ENCODE measurements at regions not wholly inside any gene's neighbourhood (a gene's known extent, or its start where the extent isn't known, plus 50 kb on each side); places are given as distances from the start of the nearest gene placed in this dataset.
A peak's percentile ranks its signal among the peaks of the same experiment; 100 is the strongest.

GRCh38 chr3:23644099-23644498 is 161.7 kb upstream of the UBE2E1 start:
- peaks cover 2% of the 10 kb centered on the region for H3K36me3 Mint-ChIP-seq
- no peak overlapping the region for H3K4me3 Mint-ChIP-seq
- no peak overlapping the region for H3K27ac Mint-ChIP-seq
- H3K4me1 Mint-ChIP-seq = peaks cover 0 to 1% (median under 1%) of the 10 kb centered on the region in 3 donors
- H3K27me3 Mint-ChIP-seq = no peaks in the 10 kb centered on the region
- no peaks in the 10 kb centered on the region for H3K9me3 Mint-ChIP-seq

DNA sequence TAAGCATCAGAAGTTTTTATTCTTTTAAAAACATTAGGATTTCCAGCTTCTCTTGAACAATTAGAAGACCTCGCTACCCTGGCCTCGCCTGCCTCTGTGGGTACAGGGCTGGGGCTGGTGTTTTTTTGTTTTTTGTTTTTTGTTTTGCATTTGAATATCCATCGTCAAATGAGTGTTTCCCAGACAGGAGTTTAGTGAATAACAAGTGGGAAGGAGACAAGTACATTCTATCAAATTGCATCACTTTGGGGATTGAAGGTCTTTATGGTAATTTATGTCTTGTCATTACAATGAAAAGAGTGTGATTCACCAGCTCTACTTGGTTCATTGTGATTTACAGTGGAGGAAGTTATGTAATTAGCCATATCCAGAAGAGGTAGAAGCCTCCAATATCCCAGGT is 161.1 kb upstream of the UBE2E1 start:
- Mint-ChIP-seq H3K9me3 (no peaks in the 10 kb centered on the region), H3K4me3 (no peak overlapping the region), H3K27me3 (no peaks in the 10 kb centered on the region), H3K27ac (no peak overlapping the region), H3K4me1 (peaks cover 0 to 3% (median 1%) of the 10 kb centered on the region in 3 donors), H3K36me3 (peaks cover 2% of the 10 kb centered on the region)

DNA sequence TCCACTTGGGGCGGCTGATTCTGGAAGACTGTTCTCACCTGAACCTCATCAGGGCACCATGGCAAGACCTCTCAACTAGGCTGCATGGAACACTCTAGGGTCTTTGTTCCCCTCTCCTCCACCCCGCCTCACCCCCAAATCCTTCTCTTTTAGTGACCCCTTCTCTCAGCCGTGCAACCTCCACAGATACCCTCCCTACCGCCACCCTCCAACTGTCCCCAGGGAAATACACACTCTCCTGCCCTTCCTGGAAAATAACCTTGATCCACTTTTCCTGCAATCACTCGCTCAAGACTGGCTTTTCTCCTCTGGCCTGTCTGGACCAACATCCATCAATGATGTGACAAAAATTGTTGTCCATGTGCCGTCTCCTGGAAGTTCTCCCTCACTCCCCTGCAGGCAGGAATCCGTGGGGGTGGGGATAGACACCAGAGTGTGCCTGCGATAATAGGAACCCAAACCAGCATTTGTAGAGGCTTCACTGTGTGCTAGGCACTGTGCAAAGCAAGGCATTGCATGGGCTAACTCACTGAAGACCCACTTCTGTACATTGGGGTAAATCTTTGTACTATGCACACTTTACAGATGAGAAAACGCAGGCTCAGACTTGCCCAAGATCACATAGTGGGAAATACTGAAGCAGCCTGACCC is 160.1 kb upstream of the UBE2E1 start:
- Mint-ChIP-seq H3K9me3 (no peaks in the 10 kb centered on the region), H3K4me1 (peaks cover 0 to 10% (median 6%) of the 10 kb centered on the region in 3 donors), H3K4me3 (no peak overlapping the region), H3K27me3 (no peaks in the 10 kb centered on the region), H3K27ac (no peak overlapping the region), H3K36me3 (peaks cover 7% of the 10 kb centered on the region)

DNA sequence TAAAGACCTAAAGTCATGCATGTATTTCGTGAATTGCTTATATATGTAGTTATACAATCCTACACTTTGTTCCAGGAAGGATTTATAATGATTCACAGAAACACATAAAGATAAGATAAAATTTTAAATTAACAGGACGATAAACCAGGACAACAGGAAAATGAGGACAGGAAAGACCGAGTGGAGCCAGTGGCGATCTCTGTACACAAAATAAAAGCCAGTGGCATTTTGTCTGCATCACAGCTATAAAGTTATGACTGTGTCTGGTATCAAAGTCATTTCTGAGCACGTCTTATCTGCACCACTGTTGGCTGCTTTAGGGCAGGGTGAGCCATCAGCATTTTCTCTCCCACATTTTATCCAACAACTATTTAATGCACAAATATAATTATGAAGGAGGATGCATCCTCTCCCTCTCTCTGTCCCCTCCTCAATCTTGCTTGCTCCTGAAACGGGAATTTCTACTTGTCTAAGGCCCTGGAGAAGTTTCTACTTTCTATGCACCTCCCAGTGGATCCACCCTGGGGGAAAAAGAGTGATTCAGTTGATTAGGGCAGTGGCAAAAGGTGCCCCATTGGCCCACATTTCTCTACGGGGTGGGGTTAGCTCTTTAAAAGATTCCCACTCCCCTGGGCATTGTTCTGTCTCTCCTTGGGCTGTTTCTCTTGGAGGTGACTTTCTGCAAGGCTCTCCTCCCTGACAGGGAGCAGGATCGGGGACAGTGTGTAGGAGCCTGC is 159.4 kb upstream of the UBE2E1 start:
- Mint-ChIP-seq H3K27ac (no peak overlapping the region), H3K4me3 (no peak overlapping the region), H3K36me3 (peaks cover 7% of the 10 kb centered on the region), H3K4me1 (peaks cover 0 to 13% (median 6%) of the 10 kb centered on the region in 3 donors), H3K27me3 (no peaks in the 10 kb centered on the region), H3K9me3 (no peaks in the 10 kb centered on the region)

- H3K36me3 Mint-ChIP-seq = peaks cover 8% of the 10 kb centered on the region
- H3K27me3 Mint-ChIP-seq = no peaks in the 10 kb centered on the region
- H3K4me3 Mint-ChIP-seq = no peak overlapping the region
- no peaks in the 10 kb centered on the region for H3K9me3 Mint-ChIP-seq
- peaks cover under 1 to 18% (median 10%) of the 10 kb centered on the region in 3 donors for H3K4me1 Mint-ChIP-seq
- H3K27ac Mint-ChIP-seq = no peak overlapping the region
Measured at GRCh38 chr3:23647706-23648258, 158.0 kb upstream of the UBE2E1 start.

DNA sequence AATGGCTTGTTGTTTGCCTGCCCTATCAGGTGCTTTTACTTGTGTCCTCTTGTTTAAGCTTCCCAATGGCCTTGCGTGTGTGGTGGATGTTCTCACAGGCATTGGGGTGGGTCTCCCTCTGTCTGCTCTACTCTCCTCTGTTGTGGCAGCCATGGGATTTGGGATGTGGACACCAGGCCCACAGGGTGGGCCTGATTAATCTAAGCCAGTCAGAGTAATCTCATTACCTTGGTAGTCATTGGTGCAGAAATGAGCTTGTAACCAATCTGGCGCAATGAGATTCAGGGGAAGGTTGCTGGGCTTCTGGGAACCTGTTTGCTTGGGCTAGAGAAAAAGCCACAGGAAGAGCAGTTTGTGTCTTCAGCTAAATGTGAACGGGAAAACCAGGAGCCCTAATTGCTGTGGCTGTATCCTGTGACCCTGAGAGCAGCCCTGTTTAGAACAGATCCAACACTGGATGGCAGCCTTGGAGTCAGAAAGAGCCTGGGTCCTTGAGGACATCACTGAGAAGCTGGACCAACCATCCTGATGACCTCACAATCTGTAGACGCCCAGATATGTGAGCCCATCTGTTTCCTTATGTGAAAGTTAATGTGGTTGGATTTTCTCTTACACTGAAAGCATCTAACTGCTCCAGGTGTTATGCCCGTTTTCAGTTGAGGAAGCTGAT is 157.3 kb upstream of the UBE2E1 start:
- no peak overlapping the region for H3K4me3 Mint-ChIP-seq
- peaks cover 8% of the 10 kb centered on the region for H3K36me3 Mint-ChIP-seq
- no peaks in the 10 kb centered on the region for H3K27me3 Mint-ChIP-seq
- H3K4me1 Mint-ChIP-seq = peaks cover 7 to 22% (median 12%) of the 10 kb centered on the region in 3 donors
- no peaks in the 10 kb centered on the region for H3K9me3 Mint-ChIP-seq
- no peak overlapping the region for H3K27ac Mint-ChIP-seq

DNA sequence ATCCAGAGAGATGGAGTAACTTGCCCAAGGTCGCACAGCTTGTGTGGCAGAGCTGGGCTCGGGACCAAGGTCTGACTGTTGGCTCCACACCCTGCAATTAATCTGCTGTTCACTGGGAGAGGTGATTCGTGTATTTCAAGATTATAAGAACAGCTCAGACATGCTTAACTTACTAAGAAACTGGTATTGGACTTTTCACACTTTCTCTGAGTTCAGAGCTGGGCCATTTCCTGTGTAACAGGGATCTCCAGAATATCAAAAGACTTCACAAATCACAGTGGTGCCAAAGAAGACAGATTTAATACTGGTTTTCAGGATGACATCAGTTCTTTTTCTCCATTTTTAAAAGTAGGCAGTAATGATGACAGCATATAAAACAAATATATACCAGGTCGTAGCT is 156.8 kb upstream of the UBE2E1 start:
- H3K9me3 Mint-ChIP-seq = no peaks in the 10 kb centered on the region
- H3K4me1 Mint-ChIP-seq = peaks cover 12 to 27% (median 18%) of the 10 kb centered on the region in 3 donors
- peaks cover 8% of the 10 kb centered on the region for H3K36me3 Mint-ChIP-seq
- H3K27me3 Mint-ChIP-seq = no peaks in the 10 kb centered on the region
- no peak overlapping the region for H3K4me3 Mint-ChIP-seq
- H3K27ac Mint-ChIP-seq = no peak overlapping the region

DNA sequence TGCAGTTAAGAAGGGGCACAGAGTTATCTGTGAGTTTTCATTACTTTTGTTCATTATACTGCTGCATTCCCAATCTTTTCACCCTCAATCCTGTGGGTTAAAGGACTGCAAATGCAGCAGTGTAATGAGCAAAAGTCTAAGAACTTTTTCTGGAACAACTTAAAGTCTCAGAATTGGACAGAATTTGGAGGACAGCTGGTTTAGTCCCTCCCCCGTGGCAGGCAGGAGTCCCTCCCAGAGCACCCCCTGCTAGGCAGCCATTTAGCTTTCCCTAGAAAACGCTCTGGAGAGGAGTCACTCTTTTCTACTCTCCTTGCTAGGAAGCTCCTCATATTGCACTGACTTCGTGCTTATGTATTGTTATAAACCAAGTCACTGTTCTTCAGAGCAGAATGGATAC is 156.3 kb upstream of the UBE2E1 start:
- Mint-ChIP-seq H3K27me3 (no peaks in the 10 kb centered on the region), H3K4me3 (no peak overlapping the region), H3K4me1 (peaks cover 17 to 32% (median 22%) of the 10 kb centered on the region in 3 donors), H3K27ac (no peak overlapping the region), H3K36me3 (peaks cover 8% of the 10 kb centered on the region), H3K9me3 (no peaks in the 10 kb centered on the region)

GRCh38 chr3:23650371-23651140 is 155.2 kb upstream of the UBE2E1 start:
- H3K4me3 Mint-ChIP-seq = peak overlapping the region in 1 of 4 donors; percentile 84
- peaks cover 0 to 2% (median under 1%) of the 10 kb centered on the region in 3 donors for H3K9me3 Mint-ChIP-seq

DNA sequence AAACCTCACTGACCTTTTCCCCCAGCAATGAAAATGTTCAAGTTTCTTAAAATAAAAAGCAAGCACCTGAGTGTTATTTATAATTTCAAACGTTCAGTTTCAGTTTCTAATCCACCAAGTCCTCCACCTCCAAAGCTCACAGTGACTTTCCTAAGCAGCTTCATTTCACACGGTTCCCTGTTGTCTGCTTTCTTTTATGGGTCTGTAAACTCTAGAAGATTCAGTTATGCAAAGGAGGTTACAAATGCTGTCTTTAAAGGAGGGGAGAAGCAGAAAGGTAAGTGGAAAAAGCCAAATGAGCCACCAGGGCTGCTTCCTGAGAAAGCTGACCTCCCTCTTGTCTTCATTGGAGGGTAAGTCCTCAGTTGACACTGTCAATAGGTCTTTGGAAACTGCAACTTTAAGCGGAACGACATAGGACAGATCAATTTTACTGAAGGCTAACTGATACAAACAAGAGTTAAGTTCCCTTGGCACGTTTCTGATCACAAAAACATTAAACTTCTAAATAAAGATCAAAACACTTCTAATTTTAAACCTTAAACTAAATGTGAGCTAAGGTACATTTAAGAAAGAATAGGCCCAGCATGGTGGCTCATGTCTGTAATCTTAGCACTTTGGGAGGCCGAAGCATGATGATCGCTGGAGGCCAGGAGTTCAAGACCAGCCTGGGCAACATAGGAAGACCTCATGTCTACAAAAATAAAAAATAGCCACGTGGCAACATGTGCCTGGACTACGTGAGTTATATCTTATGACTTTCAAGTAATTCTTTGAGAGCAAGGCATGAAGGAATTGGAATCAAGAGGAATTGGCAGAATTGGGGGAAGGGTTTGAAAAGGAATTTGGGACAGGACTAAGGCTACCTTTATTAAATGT is 151.9 kb upstream of the UBE2E1 start:
- Mint-ChIP-seq H3K4me1 (peaks cover 30 to 52% (median 42%) of the 10 kb centered on the region in 3 donors), H3K36me3 (peaks cover 6% of the 10 kb centered on the region), H3K4me3 (peak overlapping the region; percentile 35 to 78 (median 56)), H3K9me3 (peaks cover 2 to 3% (median 3%) of the 10 kb centered on the region in 3 donors), H3K27ac (peak overlapping the region; percentile 47 to 88 (median 79)), H3K27me3 (no peaks in the 10 kb centered on the region)

More at GRCh38 chr3:23650371-23651140, 155.2 kb upstream of the UBE2E1 start:
- no peak overlapping the region for H3K27ac Mint-ChIP-seq
- peaks cover 8% of the 10 kb centered on the region for H3K36me3 Mint-ChIP-seq
- H3K4me1 Mint-ChIP-seq = peaks cover 23 to 39% (median 28%) of the 10 kb centered on the region in 3 donors
- no peaks in the 10 kb centered on the region for H3K27me3 Mint-ChIP-seq

DNA sequence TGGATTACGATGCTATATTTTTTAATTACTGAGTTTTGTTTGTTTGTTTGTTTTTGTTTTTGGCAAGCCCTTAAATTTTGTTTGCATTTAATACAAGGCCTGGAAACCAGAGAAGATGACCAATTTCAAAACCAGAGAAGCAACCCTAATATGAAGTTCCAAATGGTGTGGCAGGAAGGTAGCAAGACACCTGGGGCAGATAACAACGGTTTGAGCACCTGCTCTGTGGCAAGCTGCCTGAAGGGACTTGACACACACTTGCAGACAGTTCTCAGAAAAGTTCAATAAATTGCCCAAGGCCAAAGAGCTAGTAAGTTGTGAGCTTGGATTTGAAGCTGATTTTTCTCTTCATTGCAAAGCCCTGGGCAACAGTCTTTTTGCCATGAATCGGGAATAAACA is 151.2 kb upstream of the UBE2E1 start:
- Mint-ChIP-seq H3K4me1 (peaks cover 36 to 54% (median 48%) of the 10 kb centered on the region in 3 donors), H3K27ac (no peak overlapping the region), H3K9me3 (peaks cover 2 to 3% (median 3%) of the 10 kb centered on the region in 3 donors), H3K27me3 (no peaks in the 10 kb centered on the region), H3K4me3 (peak overlapping the region in 2 of 4 donors; percentile 77 to 78), H3K36me3 (peaks cover 6% of the 10 kb centered on the region)

DNA sequence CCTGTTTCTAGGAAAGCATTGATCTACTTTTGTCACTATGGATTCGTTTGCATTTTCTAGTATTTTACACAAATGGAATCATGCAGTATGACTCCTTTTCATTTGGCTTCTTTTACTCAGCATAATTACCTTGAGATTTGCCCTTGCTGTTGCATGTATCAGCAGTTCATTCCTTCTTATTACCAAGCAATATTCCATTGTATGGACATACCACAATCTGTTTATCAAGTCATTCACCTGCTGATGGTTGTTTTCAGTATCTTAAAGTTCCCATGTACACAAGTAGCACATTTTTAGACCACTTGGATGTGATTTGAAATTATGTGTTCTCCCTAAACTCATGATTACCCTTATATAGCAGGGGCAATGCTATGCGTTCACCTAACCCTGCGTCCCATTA is 150.0 kb upstream of the UBE2E1 start:
- peaks cover 38 to 56% (median 54%) of the 10 kb centered on the region in 3 donors for H3K4me1 Mint-ChIP-seq
- H3K36me3 Mint-ChIP-seq = peaks cover 1% of the 10 kb centered on the region
- peaks cover 2 to 3% (median 3%) of the 10 kb centered on the region in 3 donors for H3K9me3 Mint-ChIP-seq
- H3K27ac Mint-ChIP-seq = no peak overlapping the region
- H3K27me3 Mint-ChIP-seq = no peaks in the 10 kb centered on the region
- no peak overlapping the region for H3K4me3 Mint-ChIP-seq

DNA sequence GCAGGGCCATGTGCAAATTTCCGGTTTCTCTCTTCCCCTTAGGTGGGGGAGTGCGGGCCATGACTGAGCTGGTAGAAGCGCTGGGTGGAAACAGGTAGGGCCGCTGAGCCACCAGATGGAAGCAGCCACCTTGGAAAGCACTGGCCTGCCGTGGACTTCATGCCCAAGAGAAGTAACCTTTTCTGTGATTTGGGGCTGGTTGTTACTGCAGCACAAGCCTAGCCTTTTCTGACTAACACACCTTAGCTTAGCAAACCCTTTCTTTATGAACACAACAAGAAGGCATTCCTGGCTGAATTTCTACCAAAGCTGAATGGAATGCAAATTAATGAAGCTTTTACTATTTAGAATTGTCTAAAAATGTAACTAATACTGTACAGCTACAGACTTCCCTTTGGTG is 149.6 kb upstream of the UBE2E1 start:
- Mint-ChIP-seq H3K36me3 (peaks cover 1% of the 10 kb centered on the region), H3K27ac (peak overlapping the region in 1 of 3 donors; percentile 85), H3K4me1 (peaks cover 40 to 61% (median 57%) of the 10 kb centered on the region in 3 donors)

More for the DNA sequence above, 149.6 kb upstream of the UBE2E1 start:
- Mint-ChIP-seq H3K27me3 (no peaks in the 10 kb centered on the region), H3K4me3 (no peak overlapping the region), H3K9me3 (peaks cover 2 to 3% (median 3%) of the 10 kb centered on the region in 3 donors)

All from IgD-negative memory B cell (primary cell).